ENCODE measurements at regions not wholly inside any gene's neighbourhood (a gene's known extent, or its start where the extent isn't known, plus 50 kb on each side); places are given as distances from the start of the nearest gene placed in this dataset.

- TF ChIP-seq CTCF (IDR thresholded peaks at IDR 0.05) (no peak), EZH2 (IDR thresholded peaks at IDR 0.05; ENCODE audit: borderline replicate concordance, insufficient read depth, low read depth, low read length, poor library complexity, severe bottlenecking) (no peak)
Measured at GRCh38 chr22:48143856-48144255, 1381.4 kb downstream of the TBC1D22A start.
